SU-DHL-6 (cell line): ENCODE measurements at regions not wholly inside any gene's neighbourhood (a gene's known extent, or its start where the extent isn't known, plus 50 kb on each side); places are given as distances from the start of the nearest gene placed in this dataset.

Experiments used
- H2AFZ ChIP-seq: fragments of 200-600 bp; sonication (generic); 2 replicates; pipeline ENCODE4 v1.6.1; 2014; ENCODE audit warnings: low read depth, mild to moderate bottlenecking, moderate library complexity, mixed read lengths, antibody characterized with exemption, low read length; ENCODE audit not compliant: severe bottlenecking
- H3F3A ChIP-seq: fragments of 200-600 bp; shearing (Covaris generic); 2 replicates; pipeline ENCODE4 v1.6.0; 2016; ENCODE audit warnings: antibody characterized with exemption, mild to moderate bottlenecking; ENCODE audit not compliant: insufficient read depth
- H3K27ac ChIP-seq: fragments of 200-600 bp; sonication (generic); 2 replicates; pipeline ENCODE4 v1.5.1; 2016; ENCODE audit warnings: low read depth, mild to moderate bottlenecking, low read length, moderate library complexity, mixed read lengths
- H3K27me3 ChIP-seq: fragments of 200-600 bp; sonication (generic), shearing (Covaris generic); 2 replicates; pipeline ENCODE4 v1.6.0; 2014; ENCODE audit warnings: mild to moderate bottlenecking, low read length
- H3K36me3 ChIP-seq: fragments of 200-600 bp; sonication (generic); 2 replicates; pipeline ENCODE4 v1.6.1; 2014; ENCODE audit warnings: mild to moderate bottlenecking, low read length, mixed read lengths
- H3K4me2 ChIP-seq: fragments of 300-600, 200-600 bp; shearing (Covaris generic), sonication (generic); 2 replicates; pipeline ENCODE4 v1.6.0; 2014; ENCODE audit warnings: low read length, low read depth, mild to moderate bottlenecking; ENCODE audit not compliant: poor library complexity, severe bottlenecking
- H3K4me3 ChIP-seq: fragments of 200-600 bp; sonication (generic); 2 replicates; pipeline ENCODE4 v1.5.1; 2014; ENCODE audit warnings: antibody characterized with exemption, low read length, mild to moderate bottlenecking, mixed read lengths; ENCODE audit not compliant: insufficient read depth, poor library complexity, severe bottlenecking
- H3K79me2 ChIP-seq: fragments of 200-600 bp; sonication (generic); 2 replicates; pipeline ENCODE4 v1.6.1; 2014; ENCODE audit warnings: mild to moderate bottlenecking, low read length, moderate library complexity; ENCODE audit not compliant: insufficient read depth
- H3K9ac ChIP-seq: fragments of 200-600 bp; sonication (generic); 2 replicates; pipeline ENCODE4 v1.7.0; 2014; ENCODE audit warnings: mild to moderate bottlenecking, low read length
- H3K9me2 ChIP-seq: fragments of 200-600 bp; sonication (generic); replicated peaks from 2 replicates; pipeline ENCODE4 v1.6.1; 2014; ENCODE audit warnings: low read length; ENCODE audit not compliant: insufficient read depth
- H3K9me3 ChIP-seq: fragments of 200-600 bp; sonication (generic); 2 replicates; pipeline ENCODE4 v1.6.1; 2014; ENCODE audit warnings: low read length, mixed read lengths; ENCODE audit not compliant: insufficient read depth
- H4K20me1 ChIP-seq: fragments of 200-600 bp; sonication (generic); 2 replicates; pipeline ENCODE4 v1.6.1; 2014; ENCODE audit warnings: low read depth, mild to moderate bottlenecking, antibody characterized with exemption, low read length, moderate library complexity, mixed read lengths
- CTCF ChIP-seq: fragments of 200-600 bp; sonication (generic); IDR thresholded peaks from one replicate; pipeline ENCODE4 v1.5.1; 2017; ENCODE audit warnings: antibody characterized with exemption, mild to moderate bottlenecking, low read length, moderate library complexity; ENCODE audit not compliant: insufficient read depth, poor library complexity, severe bottlenecking
- EZH2phosphoT487 ChIP-seq: fragments of 200-600 bp; sonication (generic), shearing (Covaris generic); conservative IDR thresholded peaks from 2 replicates; pipeline ENCODE4 v1.6.1; 2018; ENCODE audit warnings: mild to moderate bottlenecking, antibody characterized with exemption, low read length, moderate library complexity, mixed read lengths

GRCh38 chr2:145649061-145649460 lies 1129.1 kb upstream of the ZEB2 start:
- Histone ChIP-seq H3K4me3 (no peak overlapping the region), H2AFZ (no peak overlapping the region)

GRCh38 chr2:145644820-145645302 lies 1124.9 kb upstream of the ZEB2 start:
- Histone ChIP-seq H3K36me3 (no peaks in the 10 kb centered on the region), H2AFZ (no peak overlapping the region), H3K4me2 (peak overlapping the region; percentile 25), H3K79me2 (no peaks in the 10 kb centered on the region), H3K9me2 (no peaks in the 10 kb centered on the region), H3K9ac (no peak overlapping the region), H3K27me3 (no peaks in the 10 kb centered on the region), H3K4me3 (no peak overlapping the region), H3F3A (no peaks in the 10 kb centered on the region), H3K9me3 (no peaks in the 10 kb centered on the region), H3K27ac (no peak overlapping the region), H4K20me1 (no peaks in the 10 kb centered on the region)
- no peak for TF ChIP-seq EZH2phosphoT487
- no peak for TF ChIP-seq CTCF

More at GRCh38 chr2:145649061-145649460, 1129.1 kb upstream of the ZEB2 start:
- Histone ChIP-seq H3K9me2 (no peaks in the 10 kb centered on the region), H3K79me2 (no peaks in the 10 kb centered on the region), H3K9me3 (no peaks in the 10 kb centered on the region), H4K20me1 (no peaks in the 10 kb centered on the region), H3K4me2 (no peak overlapping the region), H3K36me3 (no peaks in the 10 kb centered on the region), H3K27ac (no peak overlapping the region), H3K27me3 (no peaks in the 10 kb centered on the region), H3K9ac (no peak overlapping the region), H3F3A (no peaks in the 10 kb centered on the region)
- TF ChIP-seq EZH2phosphoT487: no peak
- no peak for TF ChIP-seq CTCF

GRCh38 chr2:145638675-145639074 lies 1118.8 kb upstream of the ZEB2 start:
- no peaks in the 10 kb centered on the region for H3K9me3 ChIP-seq
- H3K79me2 ChIP-seq: no peaks in the 10 kb centered on the region
- no peak for TF ChIP-seq CTCF
- TF ChIP-seq EZH2phosphoT487: no peak
- no peak overlapping the region for H2AFZ ChIP-seq
- H4K20me1 ChIP-seq: no peaks in the 10 kb centered on the region
- H3K4me3 ChIP-seq: no peak overlapping the region
- no peaks in the 10 kb centered on the region for H3K9me2 ChIP-seq
- H3K27ac ChIP-seq: no peak overlapping the region
- H3F3A ChIP-seq: no peaks in the 10 kb centered on the region
- H3K27me3 ChIP-seq: no peaks in the 10 kb centered on the region
- H3K9ac ChIP-seq: no peak overlapping the region
- H3K4me2 ChIP-seq: no peak overlapping the region
- H3K36me3 ChIP-seq: no peaks in the 10 kb centered on the region
